HepG2 (cell line): ENCODE measurements at regions not wholly inside any gene's neighbourhood (a gene's known extent, or its start where the extent isn't known, plus 50 kb on each side); places are given as distances from the start of the nearest gene placed in this dataset.

Experiments used
- ARID5B ChIP-seq: IDR thresholded peaks from 2 replicates; pipeline ENCODE4 v1.4.0; 2020; ENCODE audit warnings: mild to moderate bottlenecking, missing genetic modification reagents
- CHD4 ChIP-seq: fragments of 200-600 bp; sonication (generic); IDR thresholded peaks from 2 replicates; pipeline ENCODE4 v1.7.0; 2017; ENCODE audit warnings: mild to moderate bottlenecking, low read length, borderline replicate concordance
- CTCF ChIP-seq: sonication (generic); formaldehyde crosslinking; IDR thresholded peaks from 2 replicates; pipeline ENCODE4 v1.5.0; 2020; ENCODE audit warnings: mild to moderate bottlenecking, missing genetic modification reagents, moderate library complexity
- GLI4 ChIP-seq: sonication (generic); formaldehyde crosslinking; IDR thresholded peaks from 2 replicates; pipeline ENCODE4 v1.5.1; 2020; ENCODE audit warnings: missing genetic modification reagents, mild to moderate bottlenecking, moderate library complexity, borderline replicate concordance
- HMGA1 ChIP-seq: sonication (generic); formaldehyde crosslinking; conservative IDR thresholded peaks from 2 replicates; pipeline ENCODE4 v1.4.0; 2020; ENCODE audit warnings: missing genetic modification reagents
- IRX3 ChIP-seq: sonication (generic); formaldehyde crosslinking; IDR thresholded peaks from 2 replicates; pipeline ENCODE4 v1.8.1; 2023; ENCODE audit warnings: mild to moderate bottlenecking, low read depth, missing genetic modification reagents, borderline replicate concordance
- NFE2 ChIP-seq: sonication (generic); formaldehyde crosslinking; IDR thresholded peaks from 2 replicates; pipeline ENCODE4 v1.4.0; 2020; ENCODE audit warnings: missing genetic modification reagents
- PHF20 ChIP-seq: sonication (generic); formaldehyde crosslinking; IDR thresholded peaks from 2 replicates; pipeline ENCODE4 v1.5.0; 2020; ENCODE audit warnings: mild to moderate bottlenecking, missing genetic modification reagents
- POLR2AphosphoS5 ChIP-seq: IDR thresholded peaks from 2 replicates; pipeline ENCODE4 v1.6.1; 2012; ENCODE audit warnings: low read depth, low read length
- SIN3A ChIP-seq: IDR thresholded peaks from 2 replicates; pipeline ENCODE4 v1.6.1; 2011; ENCODE audit warnings: low read depth, mild to moderate bottlenecking, control low read depth, low read length, borderline replicate concordance
- TRIM24 ChIP-seq: sonication (generic); formaldehyde crosslinking; IDR thresholded peaks from 2 replicates; pipeline ENCODE4 v1.8.0; 2022; ENCODE audit warnings: mild to moderate bottlenecking, missing genetic modification reagents
- ZBTB8A ChIP-seq: sonication (generic); formaldehyde crosslinking; IDR thresholded peaks from 2 replicates; pipeline ENCODE4 v1.4.0; 2020; ENCODE audit warnings: mild to moderate bottlenecking, low read depth, missing genetic modification reagents, borderline replicate concordance
- ZNF274 ChIP-seq: sonication (generic); formaldehyde crosslinking; IDR thresholded peaks from 2 replicates; pipeline ENCODE4 v1.5.1; 2020; ENCODE audit warnings: mild to moderate bottlenecking, missing genetic modification reagents
- ZNF800 ChIP-seq: sonication (generic); formaldehyde crosslinking; IDR thresholded peaks from 2 replicates; pipeline ENCODE4 v1.4.0; 2020; ENCODE audit warnings: missing genetic modification reagents

GRCh38 chrX:39426101-39426500 is 624.8 kb downstream of the MID1IP1 start:
- no peak for TF ChIP-seq NFE2 (CRISPR knock-in tag)
- TF ChIP-seq PHF20 (CRISPR knock-in tag), result no peak
- no peak for TF ChIP-seq CTCF
- no peak for TF ChIP-seq ZBTB8A (CRISPR knock-in tag)
- TF ChIP-seq IRX3 (CRISPR knock-in tag), result no peak
- TF ChIP-seq ZNF800, result no peak
- no peak for TF ChIP-seq HMGA1 (CRISPR knock-in tag)
- TF ChIP-seq TRIM24 (CRISPR knock-in tag), result no peak
- TF ChIP-seq GLI4 (CRISPR knock-in tag), result no peak
- no peak for TF ChIP-seq SIN3A
- TF ChIP-seq CHD4, result no peak
- TF ChIP-seq ZNF274 (CRISPR knock-in tag), result no peak
- TF ChIP-seq POLR2AphosphoS5, result no peak
- no peak for TF ChIP-seq ARID5B (CRISPR knock-in tag)
